ENCODE measurements at regions not wholly inside any gene's neighbourhood (a gene's known extent, or its start where the extent isn't known, plus 50 kb on each side); places are given as distances from the start of the nearest gene placed in this dataset.

DNA sequence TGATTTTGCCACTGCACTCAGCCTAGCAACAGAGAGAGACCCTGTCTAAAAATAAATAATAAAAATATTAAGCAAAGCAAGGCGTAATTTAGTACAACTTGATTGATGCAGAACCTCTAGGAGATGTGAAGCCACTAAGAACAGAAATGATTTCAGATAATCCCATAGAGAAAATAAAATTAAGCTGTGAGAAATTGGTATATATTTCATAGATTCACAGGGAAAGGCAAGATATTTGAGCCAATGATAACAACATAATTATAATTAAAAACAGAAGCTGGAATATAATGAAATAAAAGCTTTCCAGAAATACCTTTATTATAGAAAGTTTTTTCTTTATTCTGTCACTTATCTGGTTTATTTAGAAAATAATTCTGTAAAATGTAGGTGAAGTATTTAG is 88.9 kb upstream of the GULP1 start:
- Histone ChIP-seq H3K4me3 (no peak overlapping the region), H4K20me1 (replicated peaks; ENCODE audit: insufficient read depth) (no peaks in the 10 kb centered on the region), H3K4me2 (no peak overlapping the region), H3K4me1 (ENCODE audit: insufficient read depth) (no peaks in the 10 kb centered on the region), H3K9me2 (ENCODE audit: insufficient read depth) (no peaks in the 10 kb centered on the region; the same call in 1 of the 2 replicates), H3F3A (replicated peaks; ENCODE audit: low read depth) (no peaks in the 10 kb centered on the region), H2AFZ (no peak overlapping the region), H3K36me3 (ENCODE audit: insufficient read depth) (no peaks in the 10 kb centered on the region), H3K27me3 (ENCODE audit: insufficient read depth) (no peaks in the 10 kb centered on the region), H3K79me2 (replicated peaks; ENCODE audit: insufficient read depth) (no peaks in the 10 kb centered on the region), H3K27ac (ENCODE audit: low read depth) (no peak overlapping the region)
- TF ChIP-seq ZNF462 (CRISPR knock-in tag; IDR thresholded peaks at IDR 0.05) (no peak), NANOG (IDR thresholded peaks at IDR 0.05; ENCODE audit: borderline replicate concordance) (no peak), ZNF331 (CRISPR knock-in tag; IDR thresholded peaks at IDR 0.05; ENCODE audit: low read depth) (no peak), ETS1 (IDR thresholded peaks at IDR 0.05) (no peak), POLR2AphosphoS5 (IDR thresholded peaks at IDR 0.05; ENCODE audit: low read depth) (no peak), ZNF114 (CRISPR knock-in tag; IDR thresholded peaks at IDR 0.05) (no peak), CTCF (conservative IDR thresholded peaks at IDR 0.05; ENCODE audit: low read depth in 2 of 2) (no peak), EZH2phosphoT487 (IDR thresholded peaks at IDR 0.05; ENCODE audit: unreplicated experiment) (no peak), JUNB (IDR thresholded peaks at IDR 0.05; ENCODE audit: unreplicated experiment) (no peak), EZH2 (IDR thresholded peaks at IDR 0.05; ENCODE audit: low read depth, unreplicated experiment) (no peak)
- TF ChIP-seq, protein P1, sequence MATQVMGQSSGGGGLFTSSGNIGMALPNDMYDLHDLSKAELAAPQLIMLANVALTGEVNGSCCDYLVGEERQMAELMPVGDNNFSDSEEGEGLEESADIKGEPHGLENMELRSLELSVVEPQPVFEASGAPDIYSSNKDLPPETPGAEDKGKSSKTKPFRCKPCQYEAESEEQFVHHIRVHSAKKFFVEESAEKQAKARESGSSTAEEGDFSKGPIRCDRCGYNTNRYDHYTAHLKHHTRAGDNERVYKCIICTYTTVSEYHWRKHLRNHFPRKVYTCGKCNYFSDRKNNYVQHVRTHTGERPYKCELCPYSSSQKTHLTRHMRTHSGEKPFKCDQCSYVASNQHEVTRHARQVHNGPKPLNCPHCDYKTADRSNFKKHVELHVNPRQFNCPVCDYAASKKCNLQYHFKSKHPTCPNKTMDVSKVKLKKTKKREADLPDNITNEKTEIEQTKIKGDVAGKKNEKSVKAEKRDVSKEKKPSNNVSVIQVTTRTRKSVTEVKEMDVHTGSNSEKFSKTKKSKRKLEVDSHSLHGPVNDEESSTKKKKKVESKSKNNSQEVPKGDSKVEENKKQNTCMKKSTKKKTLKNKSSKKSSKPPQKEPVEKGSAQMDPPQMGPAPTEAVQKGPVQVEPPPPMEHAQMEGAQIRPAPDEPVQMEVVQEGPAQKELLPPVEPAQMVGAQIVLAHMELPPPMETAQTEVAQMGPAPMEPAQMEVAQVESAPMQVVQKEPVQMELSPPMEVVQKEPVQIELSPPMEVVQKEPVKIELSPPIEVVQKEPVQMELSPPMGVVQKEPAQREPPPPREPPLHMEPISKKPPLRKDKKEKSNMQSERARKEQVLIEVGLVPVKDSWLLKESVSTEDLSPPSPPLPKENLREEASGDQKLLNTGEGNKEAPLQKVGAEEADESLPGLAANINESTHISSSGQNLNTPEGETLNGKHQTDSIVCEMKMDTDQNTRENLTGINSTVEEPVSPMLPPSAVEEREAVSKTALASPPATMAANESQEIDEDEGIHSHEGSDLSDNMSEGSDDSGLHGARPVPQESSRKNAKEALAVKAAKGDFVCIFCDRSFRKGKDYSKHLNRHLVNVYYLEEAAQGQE (IDR thresholded peaks at IDR 0.05; ENCODE audit: unreplicated experiment): no peak
- Mint-ChIP-seq H3K4me1 (no peaks in the 10 kb centered on the region; the same call in 2 of the 3 replicates), H3K27me3 (ENCODE audit: insufficient read depth, low read depth, poor library complexity) (no peaks in the 10 kb centered on the region), H3K4me3 (no peak overlapping the region), H3K27ac (no peak overlapping the region), H3K36me3 (ENCODE audit: low read depth) (no peaks in the 10 kb centered on the region), H3K9me3 (no peaks in the 10 kb centered on the region)
- ATAC-seq (no peak), DNase-seq (ENCODE audit: low spot score) (no peak)
